ENCODE measurements at regions not wholly inside any gene's neighbourhood (a gene's known extent, or its start where the extent isn't known, plus 50 kb on each side); places are given as distances from the start of the nearest gene placed in this dataset.

DNA sequence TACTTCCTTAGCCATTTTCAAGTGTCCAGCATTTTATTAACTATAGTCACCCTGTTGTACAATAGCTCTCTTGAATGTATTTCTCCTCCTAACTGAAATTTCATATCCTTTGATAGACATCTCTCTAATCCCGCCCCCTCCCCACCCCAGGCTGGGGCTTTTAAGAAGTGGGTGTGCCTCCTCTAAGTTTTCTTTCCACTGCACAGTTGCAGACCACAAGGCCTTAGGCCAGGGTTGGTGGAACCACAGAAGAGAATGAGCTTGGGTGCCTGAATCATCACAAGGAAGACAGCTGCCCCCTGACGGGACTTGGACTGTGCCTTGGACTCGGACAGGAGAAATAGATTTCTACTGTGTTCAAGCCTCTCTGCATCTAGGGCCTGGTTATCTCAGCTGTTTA lies 193.4 kb downstream of the HAUS1 start:
- TF ChIP-seq EZH2 (IDR thresholded peaks at IDR 0.05), result no peak
- TF ChIP-seq POLR2AphosphoS5 (IDR thresholded peaks at IDR 0.05; ENCODE audit: borderline replicate concordance, low read depth, low read length), result no peak
- TF ChIP-seq FOXP2 (optimal IDR thresholded peaks at IDR 0.05; ENCODE audit: control extremely low read depth, extremely low read length, insufficient read depth), result no peak
